NB4 (cell line): ENCODE measurements at regions not wholly inside any gene's neighbourhood (a gene's known extent, or its start where the extent isn't known, plus 50 kb on each side); places are given as distances from the start of the nearest gene placed in this dataset.

Experiments used
- CTCF ChIP-seq: IDR thresholded peaks from one replicate; pipeline ENCODE4 v1.5.1; 2012; ENCODE audit warnings: low read depth, low read length
- MAX ChIP-seq: IDR thresholded peaks from 2 replicates; pipeline ENCODE4 v1.6.1; 2011; ENCODE audit warnings: low read depth, low read length
- MYC ChIP-seq: IDR thresholded peaks from 2 replicates; pipeline ENCODE4 v1.6.1; 2011; ENCODE audit warnings: low read depth, low read length
- POLR2A ChIP-seq: IDR thresholded peaks from 2 replicates; pipeline ENCODE4 v1.6.1; 2011; ENCODE audit warnings: mild to moderate bottlenecking; ENCODE audit not compliant: insufficient read length; ENCODE audit errors: extremely low read depth

DNA sequence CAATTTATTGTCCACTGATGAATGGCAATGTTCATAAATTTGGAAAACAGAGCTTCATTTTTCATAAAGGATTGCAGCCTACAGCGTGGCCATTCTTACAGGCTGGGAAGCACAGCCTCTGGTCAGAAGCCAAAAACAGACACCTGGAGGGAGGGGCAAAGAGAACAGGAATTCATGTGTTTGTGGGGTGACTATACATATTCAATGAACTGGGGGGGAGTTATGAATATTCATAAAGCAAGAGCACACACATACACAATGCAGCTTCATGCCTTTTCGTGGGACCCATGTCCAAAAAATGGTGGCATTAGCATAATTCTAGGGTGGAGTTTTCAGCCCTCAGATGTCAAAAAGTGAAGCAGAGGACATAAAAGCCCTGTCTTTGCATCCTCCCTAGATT lies 173.3 kb downstream of the VEGFC start:
- TF ChIP-seq CTCF: no peak
- no peak for TF ChIP-seq POLR2A
- TF ChIP-seq MAX: no peak
- TF ChIP-seq MYC: no peak
